Keratinocyte (primary cell): ENCODE measurements at regions not wholly inside any gene's neighbourhood (a gene's known extent, or its start where the extent isn't known, plus 50 kb on each side); places are given as distances from the start of the nearest gene placed in this dataset.

ENCODE experiments used
- CTCF ChIP-seq, 3 experiments: IDR thresholded peaks in 1 of 3; conservative IDR thresholded peaks in 1 of 3; optimal IDR thresholded peaks in 1 of 3; 2 replicates in 2 of 3; 3 replicates in 1 of 3; pipeline versions ENCODE3 to v1.5.1; 2011; ENCODE audit warnings: low read length in 3 of 3, mild to moderate bottlenecking in 3 of 3, moderate library complexity in 2 of 3, control low read depth in 1 of 3, inconsistent platforms in 1 of 3; ENCODE audit not compliant: insufficient read depth in 2 of 3; ENCODE audit errors: extremely low read depth in 1 of 3
- EZH2 ChIP-seq: IDR thresholded peaks from one replicate; pipeline ENCODE4 v1.6.1; 2012; ENCODE audit warnings: inconsistent platforms, mild to moderate bottlenecking, low read length, moderate library complexity

- no peak for TF ChIP-seq CTCF (optimal IDR thresholded peaks at IDR 0.05 in 1 of 3, IDR thresholded peaks at IDR 0.05 in 1 of 3, conservative IDR thresholded peaks at IDR 0.05 in 1 of 3; ENCODE audit: extremely low read depth in 1 of 3, insufficient read depth in 2 of 3, low read length in 3 of 3)
- TF ChIP-seq EZH2, result no peak
These were observed 108.2 kb downstream of the CDH26 start for GRCh38 chr20:60066438-60066823.
